ENCODE measurements at regions not wholly inside any gene's neighbourhood (a gene's known extent, or its start where the extent isn't known, plus 50 kb on each side); places are given as distances from the start of the nearest gene placed in this dataset.

DNA sequence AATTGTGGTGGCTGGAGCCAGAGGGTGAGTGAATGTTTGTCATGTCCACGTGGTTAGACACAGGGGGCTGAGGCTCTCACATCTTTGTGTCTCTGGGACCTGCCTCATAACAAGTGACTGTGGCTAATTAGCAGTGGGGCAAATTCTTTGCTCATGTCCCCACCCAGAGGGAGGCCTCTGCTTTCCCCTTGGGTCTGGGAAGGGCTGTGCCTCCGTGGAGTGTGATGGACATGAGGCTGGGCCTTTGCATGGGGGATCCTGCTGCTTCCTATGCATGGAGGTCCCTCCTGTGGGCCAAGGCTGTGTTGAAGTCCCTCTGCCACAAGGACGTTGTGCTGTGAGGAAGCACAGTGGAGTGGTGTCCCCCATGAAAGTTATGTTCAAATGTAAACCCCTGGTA lies 327.4 kb upstream of the SHH start:
- TF ChIP-seq, protein P1, sequence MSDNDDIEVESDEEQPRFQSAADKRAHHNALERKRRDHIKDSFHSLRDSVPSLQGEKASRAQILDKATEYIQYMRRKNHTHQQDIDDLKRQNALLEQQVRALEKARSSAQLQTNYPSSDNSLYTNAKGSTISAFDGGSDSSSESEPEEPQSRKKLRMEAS (IDR thresholded peaks at IDR 0.05; ENCODE audit: insufficient read depth, insufficient read length) = no peak
- TF ChIP-seq, protein P2, sequence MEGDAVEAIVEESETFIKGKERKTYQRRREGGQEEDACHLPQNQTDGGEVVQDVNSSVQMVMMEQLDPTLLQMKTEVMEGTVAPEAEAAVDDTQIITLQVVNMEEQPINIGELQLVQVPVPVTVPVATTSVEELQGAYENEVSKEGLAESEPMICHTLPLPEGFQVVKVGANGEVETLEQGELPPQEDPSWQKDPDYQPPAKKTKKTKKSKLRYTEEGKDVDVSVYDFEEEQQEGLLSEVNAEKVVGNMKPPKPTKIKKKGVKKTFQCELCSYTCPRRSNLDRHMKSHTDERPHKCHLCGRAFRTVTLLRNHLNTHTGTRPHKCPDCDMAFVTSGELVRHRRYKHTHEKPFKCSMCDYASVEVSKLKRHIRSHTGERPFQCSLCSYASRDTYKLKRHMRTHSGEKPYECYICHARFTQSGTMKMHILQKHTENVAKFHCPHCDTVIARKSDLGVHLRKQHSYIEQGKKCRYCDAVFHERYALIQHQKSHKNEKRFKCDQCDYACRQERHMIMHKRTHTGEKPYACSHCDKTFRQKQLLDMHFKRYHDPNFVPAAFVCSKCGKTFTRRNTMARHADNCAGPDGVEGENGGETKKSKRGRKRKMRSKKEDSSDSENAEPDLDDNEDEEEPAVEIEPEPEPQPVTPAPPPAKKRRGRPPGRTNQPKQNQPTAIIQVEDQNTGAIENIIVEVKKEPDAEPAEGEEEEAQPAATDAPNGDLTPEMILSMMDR (IDR thresholded peaks at IDR 0.05; ENCODE audit: extremely low read depth in 1 of 2, insufficient read depth in 1 of 2, low read depth in 1 of 2, low read length in 2 of 2) = no peak
- TF ChIP-seq POLR2A (IDR thresholded peaks at IDR 0.05; ENCODE audit: low read depth, low read length) = no peak
- TF ChIP-seq POLR2AphosphoS5 (IDR thresholded peaks at IDR 0.05; ENCODE audit: insufficient read depth, low read depth, low read length) = no peak
- TF ChIP-seq FOS (IDR thresholded peaks at IDR 0.05; ENCODE audit: borderline replicate concordance, insufficient read depth, low read length) = no peak
- TF ChIP-seq EZH2 (IDR thresholded peaks at IDR 0.05; ENCODE audit: borderline replicate concordance, low read depth, low read length, severe bottlenecking) = no peak
